Fibroblast of lung (primary cell): ENCODE measurements at regions not wholly inside any gene's neighbourhood (a gene's known extent, or its start where the extent isn't known, plus 50 kb on each side); places are given as distances from the start of the nearest gene placed in this dataset.

Experiments used
- DNase-seq, 2 donors: peaks; one replicate each; pipeline versions ENCODE4 v3.0.0 to v3.0.0-alpha.2; 2010; ENCODE audit warnings: low read depth in 2 of 2
- H2AFZ ChIP-seq: 2 replicates; pipeline ENCODE4 v1.5.1; 2012; ENCODE audit warnings: low read length, control low read depth, inconsistent platforms
- H3K27ac ChIP-seq: 2 replicates; pipeline ENCODE4 v1.5.1; 2011; ENCODE audit warnings: low read length, control low read depth; ENCODE audit not compliant: insufficient read depth
- H3K27me3 ChIP-seq: 2 replicates; pipeline ENCODE4 v1.5.1; 2011; ENCODE audit warnings: mild to moderate bottlenecking, low read length; ENCODE audit not compliant: control insufficient read depth, insufficient read depth
- H3K36me3 ChIP-seq: 2 replicates; pipeline ENCODE4 v1.5.1; 2011; ENCODE audit warnings: low read length; ENCODE audit not compliant: control insufficient read depth, insufficient read depth
- H3K4me1 ChIP-seq: 2 replicates; pipeline ENCODE4 v1.5.1; 2011; ENCODE audit warnings: low read length; ENCODE audit not compliant: control insufficient read depth, insufficient read depth; ENCODE audit errors: extremely low read depth
- H3K4me2 ChIP-seq: 2 replicates; pipeline ENCODE4 v1.5.1; 2011; ENCODE audit warnings: low read length, control low read depth; ENCODE audit not compliant: insufficient read depth; ENCODE audit errors: extremely low read depth
- H3K4me3 ChIP-seq, 4 experiments: fragments of 200-600 bp in 1 of 4; sonication (generic) in 1 of 4; replicated peaks in 1 of 4; 2 replicates each; pipeline ENCODE4 v1.5.1; 2011 to 2016; ENCODE audit warnings: low read length in 4 of 4, low read depth in 3 of 4, mild to moderate bottlenecking in 3 of 4, control low read depth in 2 of 4, inconsistent platforms in 1 of 4, mixed read lengths in 1 of 4; ENCODE audit not compliant: insufficient read depth in 1 of 4; ENCODE audit errors: control extremely low read depth in 1 of 4
- H3K79me2 ChIP-seq: 2 replicates; pipeline ENCODE4 v1.5.1; 2012; ENCODE audit warnings: mild to moderate bottlenecking, low read length, inconsistent platforms; ENCODE audit not compliant: control insufficient read depth, insufficient read depth
- H3K9ac ChIP-seq: 2 replicates; pipeline ENCODE4 v1.5.1; 2011; ENCODE audit warnings: mild to moderate bottlenecking, low read length, control low read depth; ENCODE audit not compliant: insufficient read depth
- H3K9me3 ChIP-seq: 2 replicates; pipeline ENCODE4 v1.5.1; 2012; ENCODE audit warnings: low read depth, low read length; ENCODE audit not compliant: control insufficient read depth, insufficient read depth
- H4K20me1 ChIP-seq: 2 replicates; pipeline ENCODE4 v1.5.1; 2011; ENCODE audit warnings: low read length; ENCODE audit not compliant: control insufficient read depth, insufficient read depth; ENCODE audit errors: extremely low read depth
- EZH2 ChIP-seq: IDR thresholded peaks from 2 replicates; pipeline ENCODE4 v1.5.1; 2012; ENCODE audit warnings: low read length, control low read depth, mild to moderate bottlenecking; ENCODE audit errors: missing control alignments
- TF ChIP-seq, protein P1 (sequence below), 2 donors: IDR thresholded peaks in 1 of 2; conservative IDR thresholded peaks in 1 of 2; 1 replicate in 1 of 2; 2 replicates in 1 of 2; pipeline ENCODE4 v1.5.1; 2011 to 2012; ENCODE audit warnings: low read length in 2 of 2, control low read depth in 1 of 2, inconsistent platforms in 1 of 2, low read depth in 1 of 2, mild to moderate bottlenecking in 1 of 2

DNA sequence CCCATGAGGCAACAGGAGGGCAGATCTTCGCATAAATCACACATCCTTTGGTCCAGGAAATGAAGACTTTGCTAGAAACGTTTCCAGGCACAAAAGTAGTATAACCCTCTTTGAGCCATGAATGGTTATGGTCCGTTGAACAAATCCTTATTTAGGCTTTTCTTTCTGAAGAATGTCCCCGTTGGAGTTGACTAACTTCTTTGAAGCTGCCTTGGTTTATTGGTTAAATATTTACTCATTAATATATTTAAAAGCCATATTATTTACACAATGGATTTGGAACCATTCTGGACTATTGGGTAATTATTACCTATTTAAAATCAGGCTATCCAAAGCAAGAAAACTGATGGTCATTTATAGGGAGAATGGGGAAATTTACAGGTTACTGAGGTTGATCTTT, 347.6 kb upstream of the SLC30A5 start:
- Histone ChIP-seq H3K9me3 (no peaks in the 10 kb centered on the region), H3K36me3 (no peaks in the 10 kb centered on the region), H3K4me1 (no peaks in the 10 kb centered on the region), H3K4me2 (no peak overlapping the region), H3K9ac (no peak overlapping the region), H4K20me1 (no peaks in the 10 kb centered on the region), H2AFZ (no peak overlapping the region), H3K27ac (no peak overlapping the region), H3K79me2 (no peaks in the 10 kb centered on the region), H3K27me3 (no peaks in the 10 kb centered on the region), H3K4me3 (no peak overlapping the region)
- DNase-seq, result no peak
- no peak for TF ChIP-seq EZH2
- TF ChIP-seq, protein P1, sequence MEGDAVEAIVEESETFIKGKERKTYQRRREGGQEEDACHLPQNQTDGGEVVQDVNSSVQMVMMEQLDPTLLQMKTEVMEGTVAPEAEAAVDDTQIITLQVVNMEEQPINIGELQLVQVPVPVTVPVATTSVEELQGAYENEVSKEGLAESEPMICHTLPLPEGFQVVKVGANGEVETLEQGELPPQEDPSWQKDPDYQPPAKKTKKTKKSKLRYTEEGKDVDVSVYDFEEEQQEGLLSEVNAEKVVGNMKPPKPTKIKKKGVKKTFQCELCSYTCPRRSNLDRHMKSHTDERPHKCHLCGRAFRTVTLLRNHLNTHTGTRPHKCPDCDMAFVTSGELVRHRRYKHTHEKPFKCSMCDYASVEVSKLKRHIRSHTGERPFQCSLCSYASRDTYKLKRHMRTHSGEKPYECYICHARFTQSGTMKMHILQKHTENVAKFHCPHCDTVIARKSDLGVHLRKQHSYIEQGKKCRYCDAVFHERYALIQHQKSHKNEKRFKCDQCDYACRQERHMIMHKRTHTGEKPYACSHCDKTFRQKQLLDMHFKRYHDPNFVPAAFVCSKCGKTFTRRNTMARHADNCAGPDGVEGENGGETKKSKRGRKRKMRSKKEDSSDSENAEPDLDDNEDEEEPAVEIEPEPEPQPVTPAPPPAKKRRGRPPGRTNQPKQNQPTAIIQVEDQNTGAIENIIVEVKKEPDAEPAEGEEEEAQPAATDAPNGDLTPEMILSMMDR (conservative IDR thresholded peaks at IDR 0.05 in 1 of 2, IDR thresholded peaks at IDR 0.05 in 1 of 2; ENCODE audit: low read depth in 1 of 2, low read length in 2 of 2), result no peak

DNA sequence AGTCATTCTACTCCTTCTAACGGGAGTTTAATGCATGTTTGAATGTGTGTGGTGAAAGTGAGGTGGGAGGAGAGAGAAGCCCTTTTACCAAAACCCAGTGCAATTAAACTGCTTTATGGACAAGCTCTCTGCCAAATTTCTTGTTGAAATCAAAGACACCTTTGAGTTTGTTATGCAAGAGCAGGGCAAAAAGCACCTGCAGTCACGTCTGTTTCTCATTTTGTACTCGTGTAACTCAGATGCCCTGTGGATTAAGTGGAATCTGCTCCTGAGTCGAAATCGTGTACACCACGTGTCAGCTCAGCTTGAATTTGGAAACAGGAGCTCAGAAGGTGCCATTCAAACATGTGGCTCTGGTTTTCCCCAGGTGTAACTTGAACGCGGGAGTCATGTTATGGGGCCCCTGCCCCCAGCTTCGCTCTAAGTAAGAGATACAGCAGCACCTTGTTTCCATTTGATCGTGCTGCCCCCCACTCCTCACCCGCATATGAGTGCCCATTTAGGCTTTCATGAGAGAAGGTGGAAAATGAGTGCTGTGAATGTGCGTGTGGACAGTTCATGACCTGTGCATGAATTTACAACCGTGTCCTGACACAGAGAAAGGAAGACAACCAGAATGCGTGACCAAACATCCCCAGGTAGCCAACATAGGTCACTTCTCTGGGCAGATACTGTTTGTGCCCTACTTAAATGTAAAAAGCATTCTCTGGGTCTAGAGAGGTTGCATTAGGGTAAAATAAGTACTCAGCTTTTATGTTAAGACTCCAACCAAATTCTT, 347.0 kb upstream of the SLC30A5 start:
- no peak overlapping the region for H3K4me2 ChIP-seq
- DNase-seq, result no peak
- H3K4me1 ChIP-seq, result no peaks in the 10 kb centered on the region
- H3K9ac ChIP-seq, result no peak overlapping the region
- no peaks in the 10 kb centered on the region for H3K36me3 ChIP-seq
- no peaks in the 10 kb centered on the region for H3K9me3 ChIP-seq
- H3K27me3 ChIP-seq, result no peaks in the 10 kb centered on the region
- no peak for TF ChIP-seq EZH2
- no peak overlapping the region for H3K4me3 ChIP-seq
- H2AFZ ChIP-seq, result no peak overlapping the region
- H4K20me1 ChIP-seq, result no peaks in the 10 kb centered on the region
- no peak overlapping the region for H3K27ac ChIP-seq
- no peaks in the 10 kb centered on the region for H3K79me2 ChIP-seq

DNA sequence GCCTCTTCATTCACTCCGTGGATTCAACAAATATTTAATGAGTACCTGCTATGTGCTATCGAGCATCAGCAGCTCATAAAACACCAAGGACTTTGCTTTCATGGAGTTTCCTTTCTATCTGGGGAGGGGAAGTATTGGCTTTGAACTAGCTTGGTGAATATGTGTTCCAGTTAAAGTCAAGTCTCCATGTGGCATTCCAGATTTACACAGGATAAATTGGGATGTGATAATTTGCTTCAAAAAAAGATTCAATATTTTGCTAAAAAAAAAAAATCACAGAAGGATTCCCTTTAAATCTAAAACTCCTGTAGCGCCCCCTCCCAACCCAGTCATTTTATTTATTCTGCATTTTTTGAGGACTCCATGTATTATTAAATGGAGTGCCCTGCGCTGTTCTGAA, 346.3 kb upstream of the SLC30A5 start:
- no peak overlapping the region for H3K27ac ChIP-seq
- no peaks in the 10 kb centered on the region for H3K9me3 ChIP-seq
- no peaks in the 10 kb centered on the region for H3K4me1 ChIP-seq
- no peaks in the 10 kb centered on the region for H3K79me2 ChIP-seq
- H3K9ac ChIP-seq, result no peak overlapping the region
- TF ChIP-seq, protein P1 (conservative IDR thresholded peaks at IDR 0.05 in 1 of 2, IDR thresholded peaks at IDR 0.05 in 1 of 2; ENCODE audit: low read depth in 1 of 2, low read length in 2 of 2), result no peak
- no peak for TF ChIP-seq EZH2
- H4K20me1 ChIP-seq, result no peaks in the 10 kb centered on the region
- H2AFZ ChIP-seq, result no peak overlapping the region
- H3K36me3 ChIP-seq, result no peaks in the 10 kb centered on the region
- H3K4me2 ChIP-seq, result no peak overlapping the region
- H3K4me3 ChIP-seq, result no peak overlapping the region
- no peak for DNase-seq
- no peaks in the 10 kb centered on the region for H3K27me3 ChIP-seq
